GM21515 (cell line): ENCODE measurements at regions not wholly inside any gene's neighbourhood (a gene's known extent, or its start where the extent isn't known, plus 50 kb on each side); places are given as distances from the start of the nearest gene placed in this dataset.
"Not testable (repeated sequence)": the region's sequence is repeated elsewhere in the genome, so short reads cannot be mapped to it uniquely, and the experiment has no call there.

Source experiments
- ATAC-seq: cut with Tn5 transposase; IDR thresholded peaks from one replicate; pipeline ENCODE4 v1.9.1; 2021; ENCODE audit not compliant: unreplicated experiment

GRCh38 chr6:17013701-17014100 lies 88.1 kb upstream of the STMND1 start:
- no peak for ATAC-seq

- no peak for ATAC-seq
Measured at GRCh38 chr6:17012421-17013225, 89.2 kb upstream of the STMND1 start.

- no peak for ATAC-seq
Measured at GRCh38 chr6:17011985-17012384, 89.9 kb upstream of the STMND1 start.

GRCh38 chr6:17007749-17008148 lies 94.1 kb upstream of the STMND1 start:
- no peak for ATAC-seq

GRCh38 chr6:17006543-17006942 lies 95.3 kb upstream of the STMND1 start:
- no peak for ATAC-seq

- ATAC-seq = no peak
Measured at GRCh38 chr6:17004269-17004668, 97.6 kb upstream of the STMND1 start.

- ATAC-seq = no peak
Measured at GRCh38 chr6:17002123-17002522, 99.7 kb upstream of the STMND1 start.

- no peak for ATAC-seq
Measured at GRCh38 chr6:17001188-17001587, 100.7 kb upstream of the STMND1 start.

GRCh38 chr6:16999491-17000436 lies 102.1 kb upstream of the STMND1 start:
- ATAC-seq = no peak

- no peak for ATAC-seq
Measured at GRCh38 chr6:16998461-16998860, 103.4 kb upstream of the STMND1 start.

- no peak for ATAC-seq
Measured at GRCh38 chr6:16995511-16996250, 106.2 kb upstream of the STMND1 start.

GRCh38 chr6:16993396-16993795 lies 108.5 kb upstream of the STMND1 start:
- ATAC-seq = no peak

- no peak for ATAC-seq
Measured at GRCh38 chr6:16991981-16992629, 109.7 kb upstream of the STMND1 start.

- not testable (repeated sequence) for ATAC-seq
Measured at GRCh38 chr6:16989976-16990375, 111.9 kb upstream of the STMND1 start.

- no peak for ATAC-seq
Measured at GRCh38 chr6:16989382-16989781, 112.5 kb upstream of the STMND1 start.

- ATAC-seq = no peak
Measured at GRCh38 chr6:16987996-16988395, 113.9 kb upstream of the STMND1 start.

GRCh38 chr6:16985513-16986284 lies 116.2 kb upstream of the STMND1 start:
- ATAC-seq = no peak

- ATAC-seq = no peak
Measured at GRCh38 chr6:16982807-16983206, 119.0 kb upstream of the STMND1 start.

- ATAC-seq = no peak
Measured at GRCh38 chr6:16979677-16980370, 122.0 kb upstream of the STMND1 start.
